Mucosa of descending colon (tissue), 3 donors: ENCODE measurements at regions not wholly inside any gene's neighbourhood (a gene's known extent, or its start where the extent isn't known, plus 50 kb on each side); places are given as distances from the start of the nearest gene placed in this dataset.

Experiments used
- ATAC-seq: fragments of 200-7000 bp; cut with Tn5 transposase; one replicate; pipeline ENCODE4 v1.9.1; 2020; ENCODE audit warnings: mild to moderate bottlenecking, moderate library complexity
- DNase-seq, 3 donors: peaks; one replicate each; pipeline ENCODE4 v3.0.0-alpha.2; 2020
- H3K36me3 ChIP-seq: fragments of 200-600 bp; one replicate; pipeline ENCODE4 v1.8.0; 2021; ENCODE audit warnings: low read depth, mild to moderate bottlenecking
- H3K4me1 ChIP-seq: fragments of 200-600 bp; one replicate; pipeline ENCODE4 v1.8.0; 2021; ENCODE audit warnings: low read depth, mild to moderate bottlenecking
- H3K4me3 ChIP-seq: fragments of 200-600 bp; one replicate; pipeline ENCODE4 v1.8.0; 2021; ENCODE audit warnings: mild to moderate bottlenecking
- H3K9me3 ChIP-seq: fragments of 200-600 bp; one replicate; pipeline ENCODE4 v1.8.0; 2021; ENCODE audit warnings: mild to moderate bottlenecking
- CTCF ChIP-seq: fragments of 200-600 bp; IDR thresholded peaks from one replicate; pipeline ENCODE4 v1.8.0; 2022; ENCODE audit warnings: antibody characterized with exemption, mild to moderate bottlenecking
- intact Hi-C, 2 donors: fragments of 100-400 bp; cut with DNase I in 1 of 2; cut with micrococcal nuclease in 1 of 2; formaldehyde crosslinking; loops; one replicate each; pipeline versions ENCODE4 v1.11.0 to v1.11.1; 2022; cut with DNase I, micrococcal nuclease
- donor health status: DM: no; HTN: no; CAD: no; lungs with moderate emphysema.
- donor health status: DM: no; HTN: no; CAD: no.
- donor health status: DM: no; HTN: yes; CAD: no.

- Histone ChIP-seq H3K9me3 (no peaks in the 10 kb centered on the region), H3K4me1 (no peaks in the 10 kb centered on the region), H3K4me3 (no peak overlapping the region), H3K36me3 (no peaks in the 10 kb centered on the region)
- ATAC-seq = no peak
- intact Hi-C loops = no loop called here
- TF ChIP-seq CTCF = no peak
- DNase-seq = no peak
Observed at GRCh38 chr1:55673416-55673815, 458.3 kb upstream of the USP24 start.

GRCh38 chr1:55670331-55671082, 455.3 kb upstream of the USP24 start:
- Histone ChIP-seq H3K36me3 (no peaks in the 10 kb centered on the region), H3K4me1 (no peaks in the 10 kb centered on the region), H3K4me3 (no peak overlapping the region), H3K9me3 (no peaks in the 10 kb centered on the region)
- no peak for TF ChIP-seq CTCF
- intact Hi-C loops = no loop called here
- ATAC-seq (no peak), DNase-seq (no peak)

- intact Hi-C loops = no loop called here
- ATAC-seq = peak; percentile 15
- Histone ChIP-seq H3K9me3 (no peaks in the 10 kb centered on the region), H3K36me3 (no peaks in the 10 kb centered on the region), H3K4me3 (no peak overlapping the region), H3K4me1 (no peaks in the 10 kb centered on the region)
- no peak for DNase-seq
- no peak for TF ChIP-seq CTCF
Observed at GRCh38 chr1:55669293-55669692, 454.1 kb upstream of the USP24 start.

GRCh38 chr1:55662875-55663274, 447.7 kb upstream of the USP24 start:
- intact Hi-C loops = no loop called here
- Histone ChIP-seq H3K4me1 (no peaks in the 10 kb centered on the region), H3K36me3 (no peaks in the 10 kb centered on the region), H3K4me3 (no peak overlapping the region), H3K9me3 (no peaks in the 10 kb centered on the region)
- no peak for TF ChIP-seq CTCF
- DNase-seq = no peak
- no peak for ATAC-seq

- no peaks in the 10 kb centered on the region for H3K36me3 ChIP-seq
- no peak for TF ChIP-seq CTCF
- H3K9me3 ChIP-seq = no peaks in the 10 kb centered on the region
- no peak overlapping the region for H3K4me3 ChIP-seq
- ATAC-seq (no peak), DNase-seq (no peak)
- intact Hi-C loops = no loop called here
- H3K4me1 ChIP-seq = no peaks in the 10 kb centered on the region
Observed at GRCh38 chr1:55658917-55659316, 443.8 kb upstream of the USP24 start.

- intact Hi-C loops = no loop called here
Observed at GRCh38 chr1:55654750-55655149, 439.6 kb upstream of the USP24 start.

More at GRCh38 chr1:55654750-55655149, 439.6 kb upstream of the USP24 start:
- Histone ChIP-seq H3K4me3 (no peak overlapping the region), H3K4me1 (no peaks in the 10 kb centered on the region), H3K9me3 (no peaks in the 10 kb centered on the region), H3K36me3 (no peaks in the 10 kb centered on the region)
- ATAC-seq (no peak), DNase-seq (no peak)
- TF ChIP-seq CTCF = no peak
